ENCODE measurements at regions not wholly inside any gene's neighbourhood (a gene's known extent, or its start where the extent isn't known, plus 50 kb on each side); places are given as distances from the start of the nearest gene placed in this dataset.

DNA sequence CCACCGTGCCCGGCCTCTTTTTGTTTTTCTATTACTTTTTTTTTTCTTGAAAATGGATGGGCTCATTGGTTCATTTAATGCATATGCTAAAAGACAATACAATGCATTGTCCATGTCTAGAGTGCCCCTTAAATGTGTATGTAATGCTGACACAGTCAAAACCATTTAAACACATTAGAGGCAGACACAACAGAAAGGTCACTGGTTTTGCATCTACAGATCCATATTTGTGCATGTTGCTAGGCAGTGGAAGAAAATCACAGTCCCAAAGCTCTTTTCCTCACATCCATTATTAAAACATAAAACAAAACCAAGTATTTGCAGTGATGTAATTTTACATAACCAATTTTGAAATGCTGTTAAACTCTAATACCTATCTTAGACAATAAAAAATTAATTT, 389.0 kb downstream of the TAF11L14 start:
- DNase-seq (no peak), ATAC-seq (ENCODE audit: low read depth) (no peak)
- no TSS peak for BruUV-seq (replicated peaks)
- H2AK9ac ChIP-seq (replicated peaks; ENCODE audit: low read depth, low read length, poor library complexity), result no peak overlapping the region
- ChIA-PET CTCF (no interaction called here), POLR2A (ENCODE audit: unreplicated experiment) (no interaction called here)
- H3K27ac ChIP-seq (ENCODE audit: insufficient read depth, low read length), result no peak overlapping the region
- H3K9me3 ChIP-seq (ENCODE audit: control insufficient read depth, insufficient read depth, low read length), result no peaks in the 10 kb centered on the region
- H3K9me1 ChIP-seq (ENCODE audit: insufficient read depth, low read length), result no peaks in the 10 kb centered on the region
- no peak overlapping the region for H2AFZ ChIP-seq (replicated peaks; ENCODE audit: low read length, poor library complexity)
- TF ChIP-seq FOS (IDR thresholded peaks at IDR 0.05; ENCODE audit: low read depth, low read length) (no peak), POLR2A (IDR thresholded peaks at IDR 0.05; ENCODE audit: low read depth, low read length) (no peak), MXI1 (IDR thresholded peaks at IDR 0.05; ENCODE audit: borderline replicate concordance, low read depth, low read length) (no peak), RAD21 (IDR thresholded peaks at IDR 0.05; ENCODE audit: low read length) (no peak), SMC3 (IDR thresholded peaks at IDR 0.05; ENCODE audit: low read depth, low read length) (no peak), MAFK (IDR thresholded peaks at IDR 0.05; ENCODE audit: low read depth, low read length) (peak; percentile 17; the same call in 1 of the 2 replicates)
- TF ChIP-seq, protein P1, sequence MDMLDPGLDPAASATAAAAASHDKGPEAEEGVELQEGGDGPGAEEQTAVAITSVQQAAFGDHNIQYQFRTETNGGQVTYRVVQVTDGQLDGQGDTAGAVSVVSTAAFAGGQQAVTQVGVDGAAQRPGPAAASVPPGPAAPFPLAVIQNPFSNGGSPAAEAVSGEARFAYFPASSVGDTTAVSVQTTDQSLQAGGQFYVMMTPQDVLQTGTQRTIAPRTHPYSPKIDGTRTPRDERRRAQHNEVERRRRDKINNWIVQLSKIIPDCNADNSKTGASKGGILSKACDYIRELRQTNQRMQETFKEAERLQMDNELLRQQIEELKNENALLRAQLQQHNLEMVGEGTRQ (IDR thresholded peaks at IDR 0.05; ENCODE audit: low read depth, low read length), result no peak
- no peak overlapping the region for H3K4me3 ChIP-seq (ENCODE audit: insufficient read depth, low read depth, low read length)
- H3K4ac ChIP-seq (ENCODE audit: low read depth, low read length), result no peak overlapping the region
- H2BK120ac ChIP-seq (ENCODE audit: low read depth, low read length), result no peak overlapping the region
- no peaks in the 10 kb centered on the region for H3K79me1 ChIP-seq (ENCODE audit: low read depth in 1 of 2, low read length in 2 of 2)
- no peaks in the 10 kb centered on the region for H4K20me1 ChIP-seq (ENCODE audit: insufficient read depth, low read length)
- whole genome bisulfite sequencing, 2 experiments (ENCODE audit: extremely low coverage in 2 of 2, insufficient read length in 1 of 2), result no CpG with 5 or more reads among the region's 2 CpGs
- dilution Hi-C loops (cut with HindIII; ENCODE audit: low sequenced_read_pairs, unreplicated experiment), result no loop called here
- no peak overlapping the region for H3K18ac ChIP-seq (ENCODE audit: low read depth, low read length)
- no peaks in the 10 kb centered on the region for H3K4me1 ChIP-seq (ENCODE audit: control insufficient read depth, insufficient read depth, low read length)
- in situ Hi-C loops (cut with MboI; ENCODE audit: low sequenced_read_pairs), result no loop called here
- H2AK5ac ChIP-seq (ENCODE audit: low read depth, low read length), result no peak overlapping the region
- H3K14ac ChIP-seq (replicated peaks; ENCODE audit: low read depth, low read length), result no peak overlapping the region
- H4K91ac ChIP-seq (ENCODE audit: insufficient read depth, low read depth, low read length), result no peak overlapping the region
- H2BK20ac ChIP-seq (ENCODE audit: low read depth, low read length), result no peak overlapping the region
- no peak overlapping the region for H3K56ac ChIP-seq (ENCODE audit: extremely low read depth, insufficient read depth, low read length)
- H3K9ac ChIP-seq (ENCODE audit: low read depth, low read length), result no peak overlapping the region
- H3K4me2 ChIP-seq (ENCODE audit: low read depth, low read length), result no peak overlapping the region
- H3K27me3 ChIP-seq (ENCODE audit: control insufficient read depth, insufficient read depth, low read length), result no peaks in the 10 kb centered on the region
- H3K36me3 ChIP-seq (ENCODE audit: control insufficient read depth, insufficient read depth, low read length), result no peaks in the 10 kb centered on the region
- H4K8ac ChIP-seq (ENCODE audit: low read depth in 2 of 2, low read length in 2 of 2), result no peak overlapping the region
- H2BK5ac ChIP-seq (ENCODE audit: low read depth, low read length, poor library complexity, severe bottlenecking), result no peak overlapping the region
- intact Hi-C loops (cut with micrococcal nuclease), result no loop called here
- H2BK15ac ChIP-seq (ENCODE audit: low read depth, low read length), result no peak overlapping the region
- H3K23ac ChIP-seq (ENCODE audit: low read depth, low read length), result no peak overlapping the region
- no peak overlapping the region for H4K5ac ChIP-seq (ENCODE audit: low read depth, low read length)

Measured in IMR-90 (cell line).